SK-N-SH treated with all-trans-retinoic acid at 6 μM for 48 hours (cell line): ENCODE measurements at regions not wholly inside any gene's neighbourhood (a gene's known extent, or its start where the extent isn't known, plus 50 kb on each side); places are given as distances from the start of the nearest gene placed in this dataset.

Experiments
- ARNTL ChIP-seq: fragments of 450-650 bp; formaldehyde crosslinking; IDR thresholded peaks from 2 replicates; pipeline ENCODE4 v1.5.0; 2020; ENCODE audit warnings: low read depth, mild to moderate bottlenecking, moderate library complexity, borderline replicate concordance
- BACH2 ChIP-seq: fragments of 250-450 bp; sonication (Bioruptor Pico); IDR thresholded peaks from 2 replicates; pipeline ENCODE4 v1.9.0; 2021; ENCODE audit warnings: mild to moderate bottlenecking, borderline replicate concordance
- CSDC2 ChIP-seq: fragments of 250-450 bp; sonication (Bioruptor Pico); IDR thresholded peaks from 2 replicates; pipeline ENCODE4 v1.5.0; 2020; ENCODE audit warnings: mild to moderate bottlenecking, moderate library complexity
- GLIS3 ChIP-seq: fragments of 250-450 bp; sonication (Bioruptor Pico); IDR thresholded peaks from 2 replicates; pipeline ENCODE4 v1.5.0; 2020; ENCODE audit warnings: mild to moderate bottlenecking, moderate library complexity
- ISL1 ChIP-seq: fragments of 250-450 bp; sonication (Bioruptor Pico); IDR thresholded peaks from 2 replicates; pipeline ENCODE4 v2.1.2; 2022; ENCODE audit warnings: mild to moderate bottlenecking, moderate library complexity
- TCF4 ChIP-seq: fragments of 250-450 bp; sonication (Bioruptor Pico); IDR thresholded peaks from 2 replicates; pipeline ENCODE4 v1.8.0; 2021; ENCODE audit warnings: mild to moderate bottlenecking, moderate library complexity, borderline replicate concordance
- ZC3H10 ChIP-seq: fragments of 250-450 bp; sonication (Bioruptor Pico); IDR thresholded peaks from 2 replicates; pipeline ENCODE4 v1.5.1; 2021; ENCODE audit warnings: mild to moderate bottlenecking, moderate library complexity
- ZFP30 ChIP-seq: fragments of 450-650 bp; formaldehyde crosslinking; IDR thresholded peaks from 2 replicates; pipeline ENCODE4 v1.5.0; 2022; ENCODE audit warnings: mild to moderate bottlenecking, moderate library complexity
- TF ChIP-seq, protein P1 (sequence below): fragments of 250-450 bp; sonication (Bioruptor Pico); IDR thresholded peaks from 2 replicates; pipeline ENCODE4 v1.8.0; 2020; ENCODE audit warnings: mild to moderate bottlenecking, moderate library complexity, borderline replicate concordance
- TF ChIP-seq, protein P2 (sequence below): fragments of 250-450 bp; sonication (Bioruptor Pico); IDR thresholded peaks from 2 replicates; pipeline ENCODE4 v1.5.1; 2021; ENCODE audit warnings: mild to moderate bottlenecking, moderate library complexity
- TF ChIP-seq, protein P3 (sequence below): fragments of 250-450 bp; sonication (Bioruptor Pico); IDR thresholded peaks from 2 replicates; pipeline ENCODE4 v1.5.1; 2020; ENCODE audit warnings: low read depth, mild to moderate bottlenecking, moderate library complexity

DNA sequence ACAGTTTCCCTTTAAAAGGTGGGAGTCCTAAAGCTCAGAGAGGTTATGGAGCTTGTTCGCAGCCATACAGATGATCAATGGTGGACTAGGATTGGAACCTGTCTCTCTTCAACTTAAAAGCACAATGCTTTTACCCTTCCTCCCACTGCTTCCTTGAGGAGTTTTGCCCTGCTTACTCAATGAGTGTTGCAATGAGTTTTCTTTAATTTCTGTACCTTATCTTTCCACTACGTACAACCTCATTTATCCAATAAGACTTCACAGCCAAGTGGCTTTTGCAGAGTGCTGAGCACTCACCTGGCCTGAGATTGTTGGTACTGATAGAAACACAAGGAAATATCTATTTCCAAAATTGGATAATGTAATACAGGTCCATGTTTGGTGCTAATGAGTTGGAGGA, 64.7 kb upstream of the ANKRD55 start:
- no peak for TF ChIP-seq GLIS3
- TF ChIP-seq, protein P1, sequence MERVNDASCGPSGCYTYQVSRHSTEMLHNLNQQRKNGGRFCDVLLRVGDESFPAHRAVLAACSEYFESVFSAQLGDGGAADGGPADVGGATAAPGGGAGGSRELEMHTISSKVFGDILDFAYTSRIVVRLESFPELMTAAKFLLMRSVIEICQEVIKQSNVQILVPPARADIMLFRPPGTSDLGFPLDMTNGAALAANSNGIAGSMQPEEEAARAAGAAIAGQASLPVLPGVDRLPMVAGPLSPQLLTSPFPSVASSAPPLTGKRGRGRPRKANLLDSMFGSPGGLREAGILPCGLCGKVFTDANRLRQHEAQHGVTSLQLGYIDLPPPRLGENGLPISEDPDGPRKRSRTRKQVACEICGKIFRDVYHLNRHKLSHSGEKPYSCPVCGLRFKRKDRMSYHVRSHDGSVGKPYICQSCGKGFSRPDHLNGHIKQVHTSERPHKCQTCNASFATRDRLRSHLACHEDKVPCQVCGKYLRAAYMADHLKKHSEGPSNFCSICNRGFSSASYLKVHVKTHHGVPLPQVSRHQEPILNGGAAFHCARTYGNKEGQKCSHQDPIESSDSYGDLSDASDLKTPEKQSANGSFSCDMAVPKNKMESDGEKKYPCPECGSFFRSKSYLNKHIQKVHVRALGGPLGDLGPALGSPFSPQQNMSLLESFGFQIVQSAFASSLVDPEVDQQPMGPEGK (CRISPR knock-in tag) = no peak
- TF ChIP-seq, protein P2, sequence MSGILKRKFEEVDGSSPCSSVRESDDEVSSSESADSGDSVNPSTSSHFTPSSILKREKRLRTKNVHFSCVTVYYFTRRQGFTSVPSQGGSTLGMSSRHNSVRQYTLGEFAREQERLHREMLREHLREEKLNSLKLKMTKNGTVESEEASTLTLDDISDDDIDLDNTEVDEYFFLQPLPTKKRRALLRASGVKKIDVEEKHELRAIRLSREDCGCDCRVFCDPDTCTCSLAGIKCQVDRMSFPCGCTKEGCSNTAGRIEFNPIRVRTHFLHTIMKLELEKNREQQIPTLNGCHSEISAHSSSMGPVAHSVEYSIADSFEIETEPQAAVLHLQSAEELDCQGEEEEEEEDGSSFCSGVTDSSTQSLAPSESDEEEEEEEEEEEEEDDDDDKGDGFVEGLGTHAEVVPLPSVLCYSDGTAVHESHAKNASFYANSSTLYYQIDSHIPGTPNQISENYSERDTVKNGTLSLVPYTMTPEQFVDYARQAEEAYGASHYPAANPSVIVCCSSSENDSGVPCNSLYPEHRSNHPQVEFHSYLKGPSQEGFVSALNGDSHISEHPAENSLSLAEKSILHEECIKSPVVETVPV (CRISPR knock-in tag) = no peak
- TF ChIP-seq ZFP30 (CRISPR knock-in tag) = no peak
- no peak for TF ChIP-seq CSDC2 (CRISPR knock-in tag)
- TF ChIP-seq ZC3H10 = no peak
- TF ChIP-seq ISL1 (CRISPR knock-in tag) = no peak
- TF ChIP-seq, protein P3, sequence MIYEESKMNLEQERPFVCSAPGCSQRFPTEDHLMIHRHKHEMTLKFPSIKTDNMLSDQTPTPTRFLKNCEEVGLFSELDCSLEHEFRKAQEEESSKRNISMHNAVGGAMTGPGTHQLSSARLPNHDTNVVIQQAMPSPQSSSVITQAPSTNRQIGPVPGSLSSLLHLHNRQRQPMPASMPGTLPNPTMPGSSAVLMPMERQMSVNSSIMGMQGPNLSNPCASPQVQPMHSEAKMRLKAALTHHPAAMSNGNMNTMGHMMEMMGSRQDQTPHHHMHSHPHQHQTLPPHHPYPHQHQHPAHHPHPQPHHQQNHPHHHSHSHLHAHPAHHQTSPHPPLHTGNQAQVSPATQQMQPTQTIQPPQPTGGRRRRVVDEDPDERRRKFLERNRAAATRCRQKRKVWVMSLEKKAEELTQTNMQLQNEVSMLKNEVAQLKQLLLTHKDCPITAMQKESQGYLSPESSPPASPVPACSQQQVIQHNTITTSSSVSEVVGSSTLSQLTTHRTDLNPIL (CRISPR knock-in tag) = no peak
- TF ChIP-seq TCF4 (CRISPR knock-in tag) = no peak
- TF ChIP-seq ARNTL = no peak
- TF ChIP-seq BACH2 (CRISPR knock-in tag) = no peak
